ENCODE measurements at regions not wholly inside any gene's neighbourhood (a gene's known extent, or its start where the extent isn't known, plus 50 kb on each side); places are given as distances from the start of the nearest gene placed in this dataset.
"Not testable (repeated sequence)": the region's sequence is repeated elsewhere in the genome, so short reads cannot be mapped to it uniquely, and the experiment has no call there.

- DNase-seq (ENCODE audit: low read depth in 2 of 2): no peak
Measured at GRCh38 chr15:61342390-61342789, 113.3 kb upstream of the RORA start.

GRCh38 chr15:61339516-61339915, 110.4 kb upstream of the RORA start:
- DNase-seq (ENCODE audit: low read depth in 2 of 2): peak; percentile 30 to 34

GRCh38 chr15:61337541-61337940, 108.4 kb upstream of the RORA start:
- DNase-seq (ENCODE audit: low read depth in 2 of 2): no peak

GRCh38 chr15:61336026-61336638, 107.0 kb upstream of the RORA start:
- DNase-seq (ENCODE audit: low read depth in 2 of 2): no peak

- DNase-seq (ENCODE audit: low read depth in 2 of 2): not testable (repeated sequence)
Measured at GRCh38 chr15:61334714-61335113, 105.6 kb upstream of the RORA start.

- no peak for DNase-seq (ENCODE audit: low read depth in 2 of 2)
Measured at GRCh38 chr15:61331019-61331418, 101.9 kb upstream of the RORA start.

- no peak for DNase-seq (ENCODE audit: low read depth in 2 of 2)
Measured at GRCh38 chr15:61327019-61327631, 98.0 kb upstream of the RORA start.

GRCh38 chr15:61319892-61320291, 90.8 kb upstream of the RORA start:
- DNase-seq (ENCODE audit: low read depth in 2 of 2): no peak

- DNase-seq (ENCODE audit: low read depth in 2 of 2): no peak
Measured at GRCh38 chr15:61318802-61319525, 89.9 kb upstream of the RORA start.

- no peak for DNase-seq (ENCODE audit: low read depth in 2 of 2)
Measured at GRCh38 chr15:61318301-61318700, 89.2 kb upstream of the RORA start.

GRCh38 chr15:61315471-61315870, 86.4 kb upstream of the RORA start:
- no peak for DNase-seq (ENCODE audit: low read depth in 2 of 2)

- no peak for DNase-seq (ENCODE audit: low read depth in 2 of 2)
Measured at GRCh38 chr15:61314427-61314826, 85.3 kb upstream of the RORA start.

- no peak for DNase-seq (ENCODE audit: low read depth in 2 of 2)
Measured at GRCh38 chr15:61309617-61310016, 80.5 kb upstream of the RORA start.

- DNase-seq (ENCODE audit: low read depth in 2 of 2): no peak
Measured at GRCh38 chr15:61309031-61309511, 80.0 kb upstream of the RORA start.

- DNase-seq (ENCODE audit: low read depth in 2 of 2): no peak
Measured at GRCh38 chr15:61308437-61308836, 79.3 kb upstream of the RORA start.

- DNase-seq (ENCODE audit: low read depth in 2 of 2): no peak
Measured at GRCh38 chr15:61307474-61307873, 78.4 kb upstream of the RORA start.

- no peak for DNase-seq (ENCODE audit: low read depth in 2 of 2)
Measured at GRCh38 chr15:61301701-61302100, 72.6 kb upstream of the RORA start.

- DNase-seq (ENCODE audit: low read depth in 2 of 2): no peak
Measured at GRCh38 chr15:61299075-61299763, 70.1 kb upstream of the RORA start.

GRCh38 chr15:61295239-61295638, 66.1 kb upstream of the RORA start:
- no peak for DNase-seq (ENCODE audit: low read depth in 2 of 2)

GRCh38 chr15:61282661-61283060, 53.6 kb upstream of the RORA start:
- no peak for DNase-seq (ENCODE audit: low read depth in 2 of 2)

- no peak for DNase-seq (ENCODE audit: low read depth in 2 of 2)
Measured at GRCh38 chr15:61281328-61281727, 52.2 kb upstream of the RORA start.
